GM18505 (cell line): ENCODE measurements at regions not wholly inside any gene's neighbourhood (a gene's known extent, or its start where the extent isn't known, plus 50 kb on each side); places are given as distances from the start of the nearest gene placed in this dataset.
"Not testable (repeated sequence)": the region's sequence is repeated elsewhere in the genome, so short reads cannot be mapped to it uniquely, and the experiment has no call there.

Source experiments
- ATAC-seq: cut with Tn5 transposase; IDR thresholded peaks from one replicate; pipeline ENCODE4 v1.9.1; 2021; ENCODE audit not compliant: unreplicated experiment
- POLR2A ChIP-seq: IDR thresholded peaks from 4 replicates; pipeline ENCODE4 v1.6.1; 2011; ENCODE audit warnings: borderline replicate concordance; ENCODE audit not compliant: insufficient read depth, insufficient read length; ENCODE audit errors: extremely low read depth

DNA sequence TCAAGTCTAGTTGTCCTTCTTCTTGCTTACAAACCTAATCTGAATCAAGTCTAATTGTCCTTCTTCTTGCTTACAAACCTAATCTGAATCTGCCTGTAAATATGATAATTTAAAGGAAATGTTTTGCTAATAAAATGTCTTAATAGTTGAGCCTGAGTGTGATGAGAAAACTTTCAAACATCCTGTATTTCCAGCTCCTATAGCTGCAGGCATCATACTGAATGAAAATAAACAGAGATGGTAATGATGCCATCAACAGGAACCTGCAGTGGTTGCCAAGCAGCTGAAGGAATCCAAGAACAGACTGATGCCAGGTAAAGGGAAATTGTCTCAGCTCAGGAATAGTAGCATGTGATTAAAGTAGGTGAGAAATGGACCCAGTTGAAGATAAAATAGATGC is 156.1 kb upstream of the IRS4 start:
- no peak for TF ChIP-seq POLR2A
- no peak for ATAC-seq

DNA sequence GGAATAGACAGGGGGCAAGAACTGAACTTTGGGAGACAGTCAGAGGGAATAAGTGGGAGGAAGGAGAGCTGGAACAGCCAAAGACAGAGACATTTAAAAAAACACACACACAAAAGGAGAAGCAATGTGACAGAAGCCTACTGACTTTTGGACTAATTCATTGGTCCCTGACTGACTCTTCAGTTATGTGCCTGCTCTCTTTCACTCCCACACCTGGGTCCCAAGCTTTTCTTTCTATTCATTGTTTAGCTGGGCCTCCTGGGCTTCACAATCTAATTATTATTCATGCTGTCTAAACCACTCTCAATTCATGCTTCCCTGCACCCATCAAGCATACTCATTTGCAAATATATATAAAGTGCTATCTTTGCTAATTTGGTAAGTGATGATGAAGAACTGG is 139.2 kb upstream of the IRS4 start:
- no peak for TF ChIP-seq POLR2A

DNA sequence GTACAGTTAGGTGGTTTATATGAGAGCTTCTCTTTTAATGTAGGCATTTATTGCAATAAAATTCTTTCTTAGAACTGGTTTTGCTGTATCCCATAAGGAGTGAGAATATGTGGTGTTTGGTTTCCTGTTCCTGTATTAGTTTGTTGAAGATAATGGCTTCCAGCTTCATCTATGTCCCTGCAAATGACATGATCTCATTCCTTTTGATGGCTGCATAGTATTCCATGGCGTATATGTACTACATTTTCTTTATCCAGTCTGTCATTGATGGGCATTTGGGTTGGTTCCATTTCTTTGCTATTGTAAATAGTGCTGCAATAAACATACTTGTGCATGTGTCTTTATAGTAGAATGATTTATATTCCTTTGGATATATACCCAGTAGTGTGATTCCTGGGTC is 106.7 kb upstream of the IRS4 start:
- not testable (repeated sequence) for ATAC-seq

More for the DNA sequence above, 139.2 kb upstream of the IRS4 start:
- ATAC-seq = no peak

DNA sequence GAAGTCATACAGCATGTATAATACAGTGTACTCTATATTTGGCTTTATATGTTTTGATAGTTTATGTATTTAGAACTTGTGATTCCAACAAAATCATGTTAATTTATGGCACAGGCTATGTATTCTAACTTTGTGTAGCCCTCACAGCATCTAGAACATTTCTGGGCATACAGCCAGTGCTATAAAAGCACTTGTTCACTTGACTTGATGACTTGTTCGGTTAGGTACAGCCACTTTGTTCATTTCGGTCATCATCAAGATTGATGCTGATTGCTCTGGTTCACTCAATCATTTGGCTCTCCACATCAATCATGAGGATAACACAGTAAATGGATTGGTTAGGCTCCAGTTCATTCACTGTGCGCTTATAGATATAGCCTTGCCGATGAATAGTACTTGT is 97.6 kb upstream of the IRS4 start:
- ATAC-seq = no peak
- no peak for TF ChIP-seq POLR2A

DNA sequence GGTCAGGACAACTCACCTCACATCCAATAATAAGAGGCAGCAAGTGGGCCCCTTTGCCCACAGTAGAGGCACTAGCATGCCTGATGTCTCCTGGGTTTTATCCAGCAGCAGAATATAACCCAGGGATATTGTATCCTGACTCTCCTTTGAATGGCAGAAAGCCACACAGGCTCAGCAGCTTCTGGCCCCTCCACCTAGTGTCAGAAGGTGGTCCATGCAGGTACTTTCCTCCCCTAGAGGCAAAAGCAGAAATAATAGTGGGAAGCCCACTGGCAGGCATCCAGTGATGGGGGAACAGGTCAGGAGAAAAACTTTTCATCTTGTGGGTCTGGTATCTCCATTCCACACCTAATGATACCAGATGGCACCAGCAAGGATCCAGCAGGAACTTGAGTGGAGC is 75.5 kb upstream of the IRS4 start:
- ATAC-seq = no peak
- TF ChIP-seq POLR2A = no peak

DNA sequence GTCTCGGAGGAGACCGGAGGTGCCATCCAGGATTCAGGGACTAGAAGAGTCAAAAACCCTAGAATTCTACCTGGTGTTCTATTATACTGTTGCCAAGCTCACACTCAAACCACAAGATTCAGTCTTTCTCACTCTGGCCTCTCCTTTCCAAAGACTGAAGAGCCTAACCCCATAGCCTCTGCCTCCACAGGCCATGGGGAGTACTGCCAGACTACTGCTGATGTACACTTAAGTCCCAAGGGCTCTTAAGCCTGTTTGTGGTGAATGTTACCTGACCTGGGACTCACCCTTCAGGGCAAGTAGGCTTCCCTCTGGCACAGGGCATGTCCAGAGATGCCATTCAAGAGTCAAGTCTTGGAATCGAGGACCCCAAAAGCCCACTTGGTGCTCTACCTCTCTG is 58.9 kb upstream of the IRS4 start:
- ATAC-seq = no peak
- TF ChIP-seq POLR2A = no peak
